Suprapubic skin (tissue), 4 donors: ENCODE measurements at regions not wholly inside any gene's neighbourhood (a gene's known extent, or its start where the extent isn't known, plus 50 kb on each side); places are given as distances from the start of the nearest gene placed in this dataset.

Experiments used
- EP300 ChIP-seq: sonication (generic); formaldehyde crosslinking; IDR thresholded peaks from one replicate; pipeline ENCODE4 v1.6.1; 2017; ENCODE audit warnings: antibody characterized with exemption
- POLR2A ChIP-seq, 2 donors: fragments of 450-650 bp; IDR thresholded peaks; one replicate each; pipeline ENCODE4 v1.6.1; 2017; ENCODE audit warnings: antibody characterized with exemption in 2 of 2, mild to moderate bottlenecking in 2 of 2, moderate library complexity in 2 of 2
- POLR2AphosphoS5 ChIP-seq, 3 donors: sonication (generic); formaldehyde crosslinking; IDR thresholded peaks; one replicate each; pipeline ENCODE4 v1.6.1; 2017; ENCODE audit warnings: antibody characterized with exemption in 3 of 3
- TF ChIP-seq, protein P1 (sequence below), 2 donors: fragments of 200-600 bp in 1 of 2; fragments of 450-650 bp in 1 of 2; sonication (generic) in 1 of 2; IDR thresholded peaks; one replicate each; pipeline ENCODE4 v1.5.1; 2016 to 2019; ENCODE audit warnings: antibody characterized with exemption in 2 of 2, mild to moderate bottlenecking in 1 of 2, moderate library complexity in 1 of 2

DNA sequence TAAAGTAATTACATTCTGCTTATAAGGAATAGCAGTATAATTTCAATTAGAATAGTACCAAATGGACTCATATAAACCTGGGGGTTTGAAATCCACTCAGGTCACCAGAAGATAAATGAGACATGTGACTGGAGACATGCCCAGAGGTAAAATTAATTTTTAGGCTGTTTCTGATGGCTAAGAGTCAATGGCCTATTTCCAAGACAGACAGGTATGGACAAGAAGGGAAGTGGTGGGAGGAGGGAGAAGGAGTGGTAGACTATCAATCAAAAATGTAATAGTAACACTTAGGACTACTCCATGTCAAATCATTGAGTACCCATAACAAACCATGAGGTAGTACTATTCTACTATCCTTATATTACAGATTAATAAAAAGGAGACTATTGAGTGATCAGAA is 544.0 kb downstream of the GALC start:
- TF ChIP-seq, protein P1, sequence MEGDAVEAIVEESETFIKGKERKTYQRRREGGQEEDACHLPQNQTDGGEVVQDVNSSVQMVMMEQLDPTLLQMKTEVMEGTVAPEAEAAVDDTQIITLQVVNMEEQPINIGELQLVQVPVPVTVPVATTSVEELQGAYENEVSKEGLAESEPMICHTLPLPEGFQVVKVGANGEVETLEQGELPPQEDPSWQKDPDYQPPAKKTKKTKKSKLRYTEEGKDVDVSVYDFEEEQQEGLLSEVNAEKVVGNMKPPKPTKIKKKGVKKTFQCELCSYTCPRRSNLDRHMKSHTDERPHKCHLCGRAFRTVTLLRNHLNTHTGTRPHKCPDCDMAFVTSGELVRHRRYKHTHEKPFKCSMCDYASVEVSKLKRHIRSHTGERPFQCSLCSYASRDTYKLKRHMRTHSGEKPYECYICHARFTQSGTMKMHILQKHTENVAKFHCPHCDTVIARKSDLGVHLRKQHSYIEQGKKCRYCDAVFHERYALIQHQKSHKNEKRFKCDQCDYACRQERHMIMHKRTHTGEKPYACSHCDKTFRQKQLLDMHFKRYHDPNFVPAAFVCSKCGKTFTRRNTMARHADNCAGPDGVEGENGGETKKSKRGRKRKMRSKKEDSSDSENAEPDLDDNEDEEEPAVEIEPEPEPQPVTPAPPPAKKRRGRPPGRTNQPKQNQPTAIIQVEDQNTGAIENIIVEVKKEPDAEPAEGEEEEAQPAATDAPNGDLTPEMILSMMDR (IDR thresholded peaks at IDR 0.05): no peak
- TF ChIP-seq POLR2A (IDR thresholded peaks at IDR 0.05) (no peak), EP300 (no peak), POLR2AphosphoS5 (IDR thresholded peaks at IDR 0.05) (no peak)
